ENCODE measurements at regions not wholly inside any gene's neighbourhood (a gene's known extent, or its start where the extent isn't known, plus 50 kb on each side); places are given as distances from the start of the nearest gene placed in this dataset.
"Not testable (repeated sequence)": the region's sequence is repeated elsewhere in the genome, so short reads cannot be mapped to it uniquely, and the experiment has no call there.

DNA sequence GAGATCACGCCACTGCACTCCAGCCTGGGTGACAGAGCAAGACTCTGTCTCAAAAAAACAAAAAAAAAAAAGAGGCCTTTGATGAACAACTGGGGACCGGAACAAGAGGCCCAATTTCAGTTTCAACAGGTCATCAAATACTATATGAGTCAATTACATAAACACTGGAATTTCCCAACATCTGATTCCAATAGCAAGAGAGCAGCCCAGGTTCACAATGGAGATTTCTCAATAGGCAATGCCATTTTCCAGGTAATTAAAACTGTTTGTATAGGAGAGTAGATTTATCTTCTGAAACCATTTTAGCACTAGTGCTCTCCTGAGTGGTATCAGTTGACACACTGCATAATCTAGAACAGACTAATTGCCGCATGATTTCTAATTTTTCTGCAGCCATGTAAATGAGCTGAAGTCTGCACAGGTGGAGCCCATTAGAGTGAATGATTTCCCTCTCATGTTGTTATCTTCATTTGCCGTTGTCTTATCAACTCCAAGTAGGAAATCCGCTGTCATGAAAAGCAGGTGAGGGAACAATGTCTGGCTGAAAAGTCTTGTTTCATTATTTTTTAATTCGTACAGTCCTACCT, 264.1 kb upstream of the MEIS1 start:
- DNase-seq, result no peak

DNA sequence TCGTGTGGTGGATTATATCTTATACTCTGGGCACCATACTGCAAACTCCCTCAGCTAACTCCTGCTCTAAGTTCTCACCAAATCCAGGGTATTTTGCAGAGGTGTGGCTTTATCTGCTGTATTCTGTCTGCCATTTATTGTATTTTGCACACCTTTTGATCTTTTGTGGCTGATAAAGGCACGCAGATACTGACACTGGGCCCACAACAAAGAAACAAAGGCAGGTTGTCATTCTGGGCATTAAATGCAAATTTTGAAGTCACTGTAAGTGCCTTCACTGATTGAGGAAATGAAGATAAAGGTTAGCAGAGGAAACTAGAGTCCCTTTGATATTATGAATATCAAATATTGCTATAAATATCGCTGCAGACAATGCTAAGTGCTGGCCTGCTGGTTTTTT, 265.8 kb upstream of the MEIS1 start:
- no peak for DNase-seq

DNA sequence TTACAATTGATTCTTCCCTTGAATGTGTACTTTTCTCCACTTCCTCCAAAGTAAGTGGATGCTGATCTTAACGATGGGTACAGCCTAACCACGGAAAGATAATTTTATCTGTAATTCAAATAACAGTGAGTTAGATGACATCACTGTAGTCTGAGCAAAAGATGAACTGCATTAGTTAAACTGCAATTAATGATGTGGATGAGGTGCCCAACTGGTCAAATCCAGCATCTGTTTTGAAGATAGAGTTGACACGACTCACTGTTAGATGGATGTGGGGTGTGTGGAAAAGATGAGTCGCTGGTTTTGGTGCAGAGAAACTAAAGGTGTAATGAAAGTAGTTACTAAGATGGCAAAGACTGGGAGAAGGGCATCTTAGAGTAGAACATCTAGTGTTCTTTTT, 270.5 kb upstream of the MEIS1 start:
- DNase-seq, result no peak

DNA sequence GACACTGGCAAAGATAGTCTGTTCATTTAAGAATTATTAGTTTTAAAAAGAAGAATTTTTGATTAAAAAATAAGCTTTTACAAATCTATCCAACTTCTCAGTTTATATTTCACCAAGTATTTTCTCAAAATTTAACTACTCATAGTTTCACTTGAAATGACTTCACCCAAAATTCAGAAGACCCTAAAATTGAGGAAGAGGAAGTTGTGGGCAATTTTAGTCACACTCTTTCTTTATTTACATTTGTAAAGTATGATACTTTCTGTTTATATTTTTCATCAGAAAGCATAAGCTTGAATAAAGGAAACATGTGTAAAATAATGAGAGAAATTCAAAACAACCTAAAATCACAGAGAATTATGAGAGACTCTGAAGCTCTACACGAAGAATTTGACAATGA, 278.8 kb upstream of the MEIS1 start:
- no peak for DNase-seq

DNA sequence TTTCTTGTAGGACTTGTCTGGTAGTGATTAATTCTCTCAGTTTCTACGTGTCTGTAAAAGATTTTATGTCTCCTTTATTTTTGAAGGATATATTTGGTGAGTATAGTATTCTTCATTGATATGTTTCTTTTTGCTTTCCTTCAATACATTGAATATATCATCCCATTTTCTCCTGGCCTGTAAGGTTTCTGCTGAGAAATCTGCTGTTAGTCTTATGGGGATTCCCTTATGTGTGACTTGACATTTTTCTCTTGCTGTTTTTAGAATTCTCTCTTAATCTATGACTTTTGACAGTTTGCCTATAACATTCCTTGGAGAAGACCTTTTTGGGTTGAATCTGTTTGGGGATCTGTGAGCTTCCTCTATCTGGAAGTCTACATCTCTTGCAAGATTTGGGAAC, 281.0 kb upstream of the MEIS1 start:
- no peak for DNase-seq

DNA sequence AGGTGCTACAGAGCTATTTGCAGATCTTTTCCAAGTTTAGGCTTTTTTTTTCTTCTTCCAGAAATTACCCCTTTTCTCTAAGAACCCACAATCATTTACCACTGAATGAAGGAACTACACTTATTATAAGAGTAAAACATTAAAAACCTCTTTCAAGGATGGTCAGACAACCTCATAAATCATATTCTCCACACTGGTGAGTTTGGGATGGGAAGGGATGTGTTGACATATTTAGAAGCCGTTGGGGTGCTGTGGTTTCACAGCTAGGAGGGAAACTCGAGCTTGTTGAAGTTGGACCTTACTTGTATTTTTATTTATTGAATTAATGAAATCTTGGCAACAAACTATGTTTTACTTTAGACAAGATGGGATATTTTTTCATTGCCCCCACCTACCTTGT, 289.4 kb upstream of the MEIS1 start:
- no peak for DNase-seq

DNA sequence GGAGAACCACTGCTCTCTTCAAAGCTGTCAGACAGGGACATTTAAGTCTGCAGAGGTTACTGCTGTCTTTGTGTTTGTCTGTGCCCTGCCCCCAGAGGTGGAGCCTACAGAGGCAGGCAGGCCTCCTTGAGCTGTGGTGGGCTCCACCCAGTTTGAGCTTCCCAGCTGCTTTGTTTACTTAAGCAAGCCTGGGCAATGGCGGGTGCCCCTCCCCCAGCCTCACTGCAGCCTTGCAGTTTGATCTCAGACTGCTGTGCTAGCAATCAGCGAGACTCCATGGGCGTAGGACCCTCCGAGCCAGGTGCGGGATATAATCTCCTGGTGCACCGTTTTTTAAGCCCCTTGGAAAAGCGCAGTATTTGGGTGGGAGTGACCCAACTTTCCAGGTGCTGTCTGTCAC, 290.6 kb upstream of the MEIS1 start:
- DNase-seq, result not testable (repeated sequence)

DNA sequence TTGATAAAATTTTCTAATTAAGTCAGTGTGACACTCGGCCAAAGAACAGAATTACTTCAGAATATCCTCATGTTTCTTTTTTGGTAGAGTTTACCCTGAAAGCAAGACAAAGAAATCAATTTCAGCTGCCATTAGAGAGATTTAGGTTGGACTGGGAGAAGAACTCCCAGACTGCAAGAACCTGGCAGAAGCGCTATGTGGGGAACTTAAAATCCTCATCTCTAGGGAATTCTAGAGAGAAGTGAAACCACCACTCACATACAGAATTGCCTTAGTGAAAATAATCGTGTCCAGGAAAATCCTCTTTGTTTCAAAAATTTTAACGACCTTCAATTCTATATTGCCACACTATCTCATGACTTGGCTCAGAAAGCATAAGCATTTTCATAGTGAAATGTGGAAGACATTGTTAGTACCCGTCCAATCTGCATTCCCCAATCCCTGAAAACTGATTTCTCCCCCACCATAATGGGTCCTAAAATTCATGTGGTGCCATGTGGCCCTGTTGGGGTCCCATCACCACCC, 297.3 kb upstream of the MEIS1 start:
- DNase-seq, result no peak

DNA sequence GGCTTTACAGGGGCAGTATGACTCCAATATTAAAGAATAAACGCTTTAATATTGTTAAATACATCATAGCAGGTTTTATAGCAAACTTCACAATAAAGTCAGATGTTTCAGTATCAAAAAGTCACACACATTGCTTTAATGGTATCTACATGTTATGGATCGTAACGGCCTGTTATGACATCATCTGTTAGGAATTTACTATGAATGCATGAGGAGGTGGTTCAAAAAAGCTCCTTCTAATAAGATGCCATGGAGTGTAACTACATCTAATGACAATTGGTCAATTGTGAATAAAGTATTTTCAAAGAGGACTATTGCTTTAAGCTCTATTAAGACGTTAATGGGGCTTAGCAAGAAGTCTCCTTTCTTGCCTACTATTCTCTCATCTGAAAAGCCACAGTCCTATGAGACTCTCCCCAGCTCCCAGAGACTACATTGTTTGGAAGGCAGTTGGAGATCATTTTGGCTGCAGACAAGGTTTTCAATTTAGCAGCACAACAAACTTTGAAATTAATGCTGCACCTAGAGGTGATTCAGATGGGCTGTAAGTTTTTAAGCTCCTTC, 300.7 kb upstream of the MEIS1 start:
- DNase-seq, result no peak

DNA sequence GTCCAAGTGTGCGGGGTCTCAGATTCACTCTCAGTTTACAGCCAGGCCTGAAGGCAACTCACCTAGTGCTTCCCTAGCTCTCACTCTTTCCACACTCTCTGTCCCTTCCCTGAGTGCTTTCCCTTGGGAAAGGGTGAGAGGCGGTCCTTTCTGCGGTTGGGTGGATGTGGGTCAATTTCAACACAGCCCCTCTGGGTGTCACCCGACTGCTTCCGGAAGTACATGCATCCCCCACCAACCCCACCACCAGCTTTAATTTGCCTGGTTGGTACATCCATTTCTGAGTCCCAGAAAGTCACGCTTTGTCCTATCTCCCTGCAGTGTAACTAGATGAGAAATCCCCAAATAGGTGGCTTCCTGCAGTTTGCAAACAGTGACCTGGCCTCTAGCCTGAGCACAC, 307.3 kb upstream of the MEIS1 start:
- no peak for DNase-seq

DNA sequence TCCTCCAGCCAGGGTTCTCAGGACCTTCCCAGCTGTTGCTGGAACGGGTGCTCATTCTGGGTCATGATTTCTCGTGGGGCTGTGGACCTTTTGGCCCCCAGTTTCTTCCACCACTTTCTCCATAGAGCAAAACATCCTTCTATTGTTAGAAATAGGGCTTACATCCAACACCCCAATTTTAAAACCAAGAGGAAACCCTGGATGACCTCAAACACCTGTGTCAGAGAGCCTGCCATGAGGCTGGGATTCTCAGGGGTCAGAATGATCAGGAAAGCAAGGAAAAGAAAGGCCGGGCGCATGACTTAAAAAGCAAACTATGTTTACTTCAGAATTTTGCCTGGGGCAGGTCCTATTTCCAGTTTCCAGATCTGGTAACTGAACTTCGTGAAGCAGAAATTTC, 307.9 kb upstream of the MEIS1 start:
- no peak for DNase-seq

DNA sequence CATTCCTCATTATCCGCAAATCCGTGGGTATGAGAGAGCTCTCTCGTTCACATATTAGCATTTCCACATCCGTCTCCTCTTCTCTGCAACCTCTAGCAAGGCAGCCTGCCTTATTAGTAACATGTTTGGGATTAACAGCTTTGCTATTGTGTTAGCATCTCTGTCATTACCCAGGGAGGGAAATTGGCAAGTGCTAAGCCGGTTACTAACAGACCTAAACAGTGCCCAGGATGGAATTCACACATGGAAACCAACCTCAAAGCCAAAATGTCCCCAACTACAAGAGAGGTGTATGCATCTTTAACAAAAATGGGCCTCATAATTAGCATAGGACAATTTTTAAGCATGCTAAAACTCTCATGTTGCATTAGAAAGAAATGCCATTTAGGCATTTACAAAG, 309.0 kb upstream of the MEIS1 start:
- DNase-seq, result no peak

DNA sequence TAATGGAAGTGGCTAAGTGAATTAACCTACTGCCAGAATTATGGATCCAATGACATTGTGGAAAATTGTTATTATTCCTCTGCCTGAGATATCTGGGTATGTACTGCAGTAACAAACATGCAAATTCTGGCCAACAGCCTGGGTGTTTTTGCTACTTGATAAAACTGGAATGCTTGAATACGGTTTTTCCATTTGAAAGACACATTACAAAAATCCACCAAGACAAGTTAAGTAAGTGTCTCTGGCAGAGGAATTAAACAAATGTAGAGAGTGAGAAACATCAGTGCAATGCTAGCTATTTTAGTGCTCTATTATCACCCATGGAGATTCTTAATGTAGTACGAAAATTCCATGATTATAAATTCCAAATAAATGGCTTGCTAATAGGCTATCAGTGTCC, 312.4 kb upstream of the MEIS1 start:
- no peak for DNase-seq

DNA sequence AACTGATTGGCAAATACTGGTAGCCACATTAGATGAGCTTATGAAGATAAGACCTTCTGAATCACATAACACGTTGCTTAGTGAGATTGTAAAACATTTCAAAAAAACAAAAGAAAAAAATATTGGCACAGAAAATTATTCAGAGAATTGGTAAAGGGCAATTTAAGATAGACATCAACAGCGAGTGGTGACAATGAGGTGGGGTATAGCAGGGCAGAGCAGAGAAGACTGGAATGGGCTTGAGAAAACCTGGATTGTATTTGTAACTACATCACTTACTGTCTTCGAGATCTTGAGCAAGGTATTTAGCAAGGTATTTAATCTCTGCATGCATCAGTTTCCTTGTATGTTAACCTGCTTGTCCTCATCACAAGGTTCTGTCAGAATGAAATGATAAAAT, 313.0 kb upstream of the MEIS1 start:
- no peak for DNase-seq

DNA sequence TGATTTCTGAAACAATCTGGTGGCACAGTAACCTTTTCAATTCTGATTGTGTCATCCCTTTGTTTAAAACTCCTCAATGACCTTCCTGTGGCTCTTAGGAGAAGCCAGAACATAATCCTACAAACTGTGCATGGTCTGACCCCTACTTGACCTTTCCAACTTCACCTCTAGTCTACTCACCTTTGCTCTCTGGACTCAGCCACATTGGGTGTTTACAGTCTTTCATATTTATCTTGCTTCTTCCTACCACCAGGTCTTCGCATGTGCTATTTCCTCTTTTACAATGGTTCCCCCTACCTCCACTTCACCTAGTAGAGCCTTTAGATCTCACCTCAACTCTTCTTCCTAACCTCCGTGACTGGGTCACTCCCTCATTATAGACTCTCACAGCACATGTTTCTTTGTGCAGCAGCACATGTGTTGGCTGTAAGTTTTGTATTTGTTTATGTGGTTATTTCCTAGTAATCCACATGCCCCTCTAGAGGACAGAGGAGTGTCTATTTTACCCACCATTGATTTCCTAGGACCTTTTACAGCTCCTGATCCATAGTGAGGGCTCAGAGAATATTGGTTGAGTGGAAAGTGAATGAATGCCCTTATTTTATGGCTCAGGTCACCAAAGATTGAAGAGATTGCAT, 320.8 kb upstream of the MEIS1 start:
- DNase-seq, result no peak

DNA sequence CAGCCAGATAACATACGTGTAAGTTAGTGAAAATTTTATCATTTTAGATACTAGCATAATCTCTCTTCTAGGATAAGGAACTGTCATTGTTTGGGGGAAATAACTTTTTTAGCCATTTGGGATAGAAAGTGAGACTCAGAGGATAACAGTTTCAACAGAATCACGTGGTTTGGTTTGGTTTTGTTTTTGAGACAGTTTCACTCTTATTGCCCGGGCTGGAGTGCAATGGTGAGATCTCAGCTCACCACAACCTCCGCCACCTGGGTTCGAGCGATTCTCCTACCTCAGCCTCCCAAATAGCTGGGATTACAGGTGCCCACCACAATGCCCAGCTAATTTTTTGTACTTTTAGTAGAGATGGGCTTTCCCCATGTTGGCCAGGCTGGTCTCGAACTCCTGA, 323.2 kb upstream of the MEIS1 start:
- DNase-seq, result no peak

DNA sequence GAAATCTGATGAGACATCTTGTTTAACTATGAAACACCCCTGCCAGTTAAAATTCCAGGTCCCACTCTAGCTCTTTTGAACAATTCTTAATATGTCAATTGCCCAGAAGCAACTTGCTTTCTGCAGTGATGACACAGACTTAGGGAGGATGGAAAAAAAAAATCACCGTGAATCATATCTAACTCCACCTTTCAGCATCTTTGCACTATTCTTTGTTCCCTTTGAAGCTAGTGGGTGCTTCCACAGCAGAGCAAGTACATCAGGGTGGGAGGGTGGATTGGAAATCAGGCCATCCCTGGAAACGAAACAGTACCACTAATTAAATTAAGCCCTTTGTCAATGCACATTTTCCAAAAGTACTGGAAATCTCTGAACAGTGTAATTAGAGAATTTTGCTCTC, 324.3 kb upstream of the MEIS1 start:
- no peak for DNase-seq

DNA sequence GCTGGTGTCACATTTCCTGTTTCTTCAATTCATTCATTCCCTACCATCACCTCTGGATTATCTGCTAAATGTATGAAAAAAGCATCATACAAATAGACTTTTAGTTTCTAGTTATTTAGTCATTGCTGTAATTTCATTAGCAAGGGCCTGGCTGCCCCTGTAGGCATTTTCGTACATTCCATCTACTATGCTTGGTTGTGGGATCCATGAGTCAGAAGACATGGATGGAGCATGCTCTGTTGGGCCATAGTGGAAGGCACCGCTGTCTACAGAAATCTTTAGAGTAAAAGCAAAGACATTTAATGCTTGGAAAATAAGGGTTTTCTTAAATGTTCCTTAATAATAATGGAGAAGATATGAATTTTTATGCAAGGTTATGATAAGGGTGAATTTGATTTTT, 324.8 kb upstream of the MEIS1 start:
- DNase-seq, result no peak

DNA sequence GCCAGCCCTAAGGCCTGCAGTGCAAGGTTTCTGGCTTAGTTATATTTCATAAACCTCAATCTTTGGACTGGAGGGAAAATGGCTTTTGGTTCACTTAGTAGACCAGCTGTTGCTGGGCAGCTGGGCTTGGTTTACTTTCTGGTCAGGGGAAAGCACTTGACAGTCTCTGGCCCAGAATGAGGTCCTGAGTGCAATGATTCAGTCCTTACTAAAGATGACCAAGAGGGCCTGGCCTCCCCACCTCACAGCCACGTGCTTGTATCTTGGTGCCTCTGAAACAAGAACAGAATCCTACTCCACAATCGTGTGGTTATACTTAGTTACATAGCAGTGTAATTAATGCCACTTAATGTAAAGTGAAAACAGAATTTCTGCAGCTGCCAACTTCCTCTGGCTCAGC, 325.5 kb upstream of the MEIS1 start:
- no peak for DNase-seq

DNA sequence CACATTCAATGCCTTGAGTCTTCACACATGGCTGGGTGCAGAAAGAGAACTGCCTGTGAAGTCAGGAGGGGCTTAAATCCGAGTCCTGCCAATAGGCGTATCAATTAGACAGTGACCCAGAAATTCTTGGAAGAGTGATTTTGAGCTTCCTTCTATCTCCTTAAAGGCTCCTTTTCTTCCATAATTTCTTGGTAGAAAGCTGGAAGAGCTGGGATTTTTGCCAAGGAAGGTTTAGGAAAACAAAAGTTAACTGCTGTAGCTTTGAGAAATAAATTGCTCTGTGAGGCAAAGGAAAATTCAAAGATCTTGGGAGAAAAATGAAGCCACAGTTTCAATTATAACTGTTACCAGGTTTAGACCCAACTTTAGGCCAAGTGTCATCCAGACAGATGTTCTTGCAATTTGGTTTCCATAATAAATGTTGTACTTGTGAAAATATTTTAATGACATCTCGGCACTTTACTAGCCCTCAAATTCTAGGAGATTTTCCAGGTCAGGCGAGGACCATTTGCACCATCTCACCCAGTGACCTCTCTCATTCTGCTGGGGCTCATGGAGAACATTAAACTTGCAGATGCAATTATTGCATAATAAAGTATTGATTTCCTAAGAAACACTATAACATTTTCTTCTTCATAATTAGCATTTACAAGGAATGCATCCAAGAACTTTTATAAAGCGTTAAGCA, 329.7 kb upstream of the MEIS1 start:
- no peak for DNase-seq

DNA sequence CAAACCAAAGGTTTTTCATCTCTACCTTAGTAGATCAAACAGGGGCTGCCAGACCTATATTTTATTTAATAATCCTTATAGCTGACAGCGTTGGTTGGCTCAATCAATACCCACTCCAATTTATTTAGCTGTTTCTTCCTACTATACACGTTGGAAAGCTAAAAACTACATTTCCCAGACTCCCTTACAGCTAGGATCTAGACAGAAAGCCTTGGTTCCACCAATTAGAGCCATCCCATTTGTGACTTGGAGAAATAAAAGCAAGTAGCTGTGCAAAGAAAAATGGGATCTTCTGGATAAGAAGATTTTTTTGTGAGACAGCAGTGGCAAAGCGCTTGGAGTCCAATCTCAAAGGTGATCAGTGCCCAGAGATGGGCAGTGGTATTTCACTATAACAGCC, 331.3 kb upstream of the MEIS1 start:
- no peak for DNase-seq

DNA sequence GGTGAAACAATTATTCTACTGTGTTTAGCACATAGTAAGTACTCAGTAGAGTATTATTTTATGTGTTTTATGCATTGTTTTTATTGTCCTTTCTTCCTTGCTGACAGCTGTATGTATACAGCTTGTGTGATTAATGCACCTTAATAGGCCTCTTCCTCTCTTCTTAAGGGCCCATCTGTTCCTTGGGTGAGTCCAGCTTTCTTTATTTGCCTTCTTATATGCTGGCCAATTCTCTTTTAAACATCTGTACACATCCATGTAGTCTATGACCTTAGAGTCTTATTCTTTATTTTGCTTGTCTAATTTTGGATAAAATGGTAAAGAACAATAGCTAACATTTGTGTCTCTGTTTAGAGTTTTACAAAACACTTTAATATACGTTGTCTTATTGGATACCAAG, 333.7 kb upstream of the MEIS1 start:
- peak; percentile 72 for DNase-seq

DNA sequence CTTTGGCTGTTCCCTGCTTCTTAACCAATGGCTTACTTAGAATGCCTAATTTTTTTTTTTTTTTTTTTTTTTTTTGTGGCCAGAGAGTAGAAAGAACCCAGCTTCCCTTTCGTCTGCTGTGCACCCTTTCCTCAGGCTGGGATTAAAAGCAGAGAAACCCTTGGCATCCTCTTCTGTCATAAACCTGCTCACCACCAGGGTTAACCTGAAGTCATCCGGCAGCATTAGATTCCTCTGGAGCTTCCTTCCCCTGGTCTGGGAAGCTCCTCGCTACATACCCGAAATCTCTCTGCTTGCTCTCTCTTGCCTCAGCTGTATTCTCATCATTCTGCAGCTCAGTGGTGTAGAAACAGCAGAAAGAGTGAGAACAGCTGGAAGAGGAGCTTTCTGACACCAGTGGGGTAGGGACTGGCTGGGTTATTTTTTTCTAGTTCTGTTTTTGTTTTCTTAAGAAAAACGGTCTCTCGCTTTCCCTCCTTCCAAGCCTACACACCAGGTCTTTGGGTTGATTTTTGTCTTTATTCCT, 339.0 kb upstream of the MEIS1 start:
- no peak for DNase-seq

DNA sequence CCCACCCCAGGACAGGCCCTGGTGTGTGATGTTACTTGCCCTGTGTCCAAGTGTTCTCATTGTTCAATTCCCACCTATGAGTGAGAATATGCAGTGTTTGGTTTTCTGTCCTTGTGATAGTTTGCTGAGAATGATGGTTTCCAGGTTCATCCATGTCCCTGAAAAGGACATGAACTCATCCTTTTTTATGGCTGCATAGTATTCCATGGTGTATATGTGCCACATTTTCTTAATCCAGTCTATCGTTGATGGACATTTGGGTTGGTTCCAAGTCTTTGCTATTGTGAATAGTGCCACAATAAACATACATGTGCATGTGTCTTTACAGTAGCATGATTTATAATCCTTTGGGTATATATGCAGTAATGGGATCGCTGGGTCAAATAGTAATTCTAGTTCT, 340.2 kb upstream of the MEIS1 start:
- DNase-seq, result not testable (repeated sequence)

Data from NCI-H524 treated with DMSO at 0.1 percent for 48 hours (cell line).